Breast epithelium (tissue), 3 donors: ENCODE measurements at regions not wholly inside any gene's neighbourhood (a gene's known extent, or its start where the extent isn't known, plus 50 kb on each side); places are given as distances from the start of the nearest gene placed in this dataset.

Source experiments
- CTCF ChIP-seq, 3 donors: fragments of 450-650 bp; IDR thresholded peaks; one replicate each; pipeline ENCODE4 v1.5.1; 2016 to 2017; ENCODE audit warnings: antibody characterized with exemption in 3 of 3, mild to moderate bottlenecking in 3 of 3, moderate library complexity in 3 of 3
- POLR2A ChIP-seq: fragments of 450-650 bp; IDR thresholded peaks from one replicate; pipeline ENCODE4 v1.6.1; 2016; ENCODE audit warnings: antibody characterized with exemption, mild to moderate bottlenecking, moderate library complexity

DNA sequence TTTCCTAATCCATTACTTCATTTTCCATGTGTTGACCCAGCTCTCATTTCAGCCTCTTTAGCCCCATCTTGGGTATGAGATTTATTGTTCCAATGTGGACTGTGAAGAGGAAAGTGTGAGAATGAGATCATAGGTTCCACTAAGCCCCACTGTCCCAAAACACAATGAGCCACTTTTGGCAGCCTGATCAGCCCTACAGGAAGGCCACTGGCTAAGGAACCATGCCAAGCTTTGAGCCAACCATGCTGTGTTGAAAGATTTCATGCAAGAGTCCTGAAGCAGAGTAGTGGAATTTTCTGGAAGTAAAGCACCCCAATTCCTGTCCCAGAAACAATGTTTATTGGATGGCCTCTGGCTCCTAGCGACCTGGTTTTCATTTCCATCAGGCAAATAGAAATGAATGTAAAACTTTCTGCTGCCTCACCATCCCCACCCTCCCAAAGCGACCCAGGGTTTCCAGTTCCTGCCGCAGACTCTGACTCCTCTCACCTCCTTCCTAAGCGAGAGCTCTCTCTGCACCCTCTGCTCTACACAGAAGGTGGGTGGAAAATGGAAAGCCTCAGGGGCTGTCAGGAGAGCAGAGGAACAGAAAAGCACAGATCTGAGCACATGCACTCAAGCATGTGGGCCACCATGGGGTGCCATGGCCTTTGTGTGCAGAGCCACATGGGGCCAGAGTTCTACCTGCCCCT is 73.1 kb downstream of the KCTD12 start:
- TF ChIP-seq POLR2A, result no peak
- no peak for TF ChIP-seq CTCF (IDR thresholded peaks at IDR 0.05)
